OCI-LY1 (cell line): ENCODE measurements at regions not wholly inside any gene's neighbourhood (a gene's known extent, or its start where the extent isn't known, plus 50 kb on each side); places are given as distances from the start of the nearest gene placed in this dataset.

ENCODE experiments used
- EZH2 ChIP-seq: fragments of 200-600 bp; sonication (generic), shearing (Covaris generic); IDR thresholded peaks from 2 replicates; pipeline ENCODE4 v1.8.0; 2017; ENCODE audit warnings: borderline replicate concordance, mixed run types, mild to moderate bottlenecking, antibody characterized with exemption, low read length, moderate library complexity, mixed read lengths
- TF ChIP-seq, protein P1 (sequence below): fragments of 200-600 bp; sonication (generic), shearing (Covaris generic); IDR thresholded peaks from 2 replicates; pipeline ENCODE4 v1.5.1; 2017; ENCODE audit warnings: mild to moderate bottlenecking, antibody characterized with exemption, low read length, moderate library complexity, mixed read lengths

DNA sequence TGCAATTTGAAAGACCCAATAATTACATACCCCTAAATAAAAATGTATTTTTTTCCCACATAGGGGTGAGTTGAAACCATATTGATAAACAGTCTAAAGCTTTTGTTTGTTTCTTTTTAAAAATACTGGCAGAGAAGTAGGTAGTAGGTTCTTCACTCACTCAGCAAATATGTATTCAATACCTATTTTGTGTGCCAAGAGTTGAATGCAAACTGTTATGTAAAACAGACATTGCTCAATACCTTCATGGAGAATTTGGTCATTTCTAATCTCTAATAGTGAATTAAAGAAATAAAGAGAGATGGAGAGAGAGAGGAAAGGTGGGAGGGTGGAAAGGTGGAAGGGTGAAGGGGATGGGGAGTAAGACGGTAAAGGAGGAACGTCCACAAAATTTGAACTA is 589.9 kb upstream of the GNPDA2 start:
- TF ChIP-seq, protein P1, sequence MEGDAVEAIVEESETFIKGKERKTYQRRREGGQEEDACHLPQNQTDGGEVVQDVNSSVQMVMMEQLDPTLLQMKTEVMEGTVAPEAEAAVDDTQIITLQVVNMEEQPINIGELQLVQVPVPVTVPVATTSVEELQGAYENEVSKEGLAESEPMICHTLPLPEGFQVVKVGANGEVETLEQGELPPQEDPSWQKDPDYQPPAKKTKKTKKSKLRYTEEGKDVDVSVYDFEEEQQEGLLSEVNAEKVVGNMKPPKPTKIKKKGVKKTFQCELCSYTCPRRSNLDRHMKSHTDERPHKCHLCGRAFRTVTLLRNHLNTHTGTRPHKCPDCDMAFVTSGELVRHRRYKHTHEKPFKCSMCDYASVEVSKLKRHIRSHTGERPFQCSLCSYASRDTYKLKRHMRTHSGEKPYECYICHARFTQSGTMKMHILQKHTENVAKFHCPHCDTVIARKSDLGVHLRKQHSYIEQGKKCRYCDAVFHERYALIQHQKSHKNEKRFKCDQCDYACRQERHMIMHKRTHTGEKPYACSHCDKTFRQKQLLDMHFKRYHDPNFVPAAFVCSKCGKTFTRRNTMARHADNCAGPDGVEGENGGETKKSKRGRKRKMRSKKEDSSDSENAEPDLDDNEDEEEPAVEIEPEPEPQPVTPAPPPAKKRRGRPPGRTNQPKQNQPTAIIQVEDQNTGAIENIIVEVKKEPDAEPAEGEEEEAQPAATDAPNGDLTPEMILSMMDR, result no peak
- no peak for TF ChIP-seq EZH2
